ENCODE measurements at regions not wholly inside any gene's neighbourhood (a gene's known extent, or its start where the extent isn't known, plus 50 kb on each side); places are given as distances from the start of the nearest gene placed in this dataset.

DNA sequence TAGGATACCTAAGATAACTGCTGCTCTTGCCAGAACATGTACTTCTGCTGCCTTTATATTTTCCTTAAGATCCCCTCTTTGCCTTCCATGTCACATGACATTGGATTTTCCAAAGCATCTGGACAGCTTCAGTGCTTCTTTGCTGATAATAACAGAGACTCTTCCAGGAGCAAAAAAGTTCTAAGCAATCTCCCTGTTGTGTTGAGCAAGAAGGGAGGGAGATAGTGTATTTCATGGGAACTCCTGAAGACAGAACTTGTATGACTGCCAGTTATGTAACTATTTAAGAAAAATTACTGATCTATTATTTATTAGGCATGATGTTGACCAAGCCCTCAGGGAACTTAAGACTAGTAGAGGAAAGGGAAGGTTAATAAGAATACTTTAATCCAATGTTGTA is 454.7 kb downstream of the SPATA31D1 start:
- H3K27me3 ChIP-seq (ENCODE audit: insufficient read depth in 3 of 3, low read length in 2 of 3): peaks cover 0 to 3% (median 0%) of the 10 kb centered on the region in 3 donors
- H3K27ac ChIP-seq: no peak overlapping the region
- peaks cover 11% of the 10 kb centered on the region for H3K9me3 ChIP-seq
- H3K4me1 ChIP-seq: no peaks in the 10 kb centered on the region
- no peak for ATAC-seq
- H3K4me3 ChIP-seq: no peak overlapping the region
- H3K36me3 ChIP-seq (ENCODE audit: insufficient read depth in 1 of 2, low read depth in 1 of 2): no peaks in the 10 kb centered on the region
- TF ChIP-seq, protein P1, sequence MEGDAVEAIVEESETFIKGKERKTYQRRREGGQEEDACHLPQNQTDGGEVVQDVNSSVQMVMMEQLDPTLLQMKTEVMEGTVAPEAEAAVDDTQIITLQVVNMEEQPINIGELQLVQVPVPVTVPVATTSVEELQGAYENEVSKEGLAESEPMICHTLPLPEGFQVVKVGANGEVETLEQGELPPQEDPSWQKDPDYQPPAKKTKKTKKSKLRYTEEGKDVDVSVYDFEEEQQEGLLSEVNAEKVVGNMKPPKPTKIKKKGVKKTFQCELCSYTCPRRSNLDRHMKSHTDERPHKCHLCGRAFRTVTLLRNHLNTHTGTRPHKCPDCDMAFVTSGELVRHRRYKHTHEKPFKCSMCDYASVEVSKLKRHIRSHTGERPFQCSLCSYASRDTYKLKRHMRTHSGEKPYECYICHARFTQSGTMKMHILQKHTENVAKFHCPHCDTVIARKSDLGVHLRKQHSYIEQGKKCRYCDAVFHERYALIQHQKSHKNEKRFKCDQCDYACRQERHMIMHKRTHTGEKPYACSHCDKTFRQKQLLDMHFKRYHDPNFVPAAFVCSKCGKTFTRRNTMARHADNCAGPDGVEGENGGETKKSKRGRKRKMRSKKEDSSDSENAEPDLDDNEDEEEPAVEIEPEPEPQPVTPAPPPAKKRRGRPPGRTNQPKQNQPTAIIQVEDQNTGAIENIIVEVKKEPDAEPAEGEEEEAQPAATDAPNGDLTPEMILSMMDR (IDR thresholded peaks at IDR 0.05): no peak
- DNase-seq: no peak
- intact Hi-C loops (cut with DNase I): no loop called here

DNA sequence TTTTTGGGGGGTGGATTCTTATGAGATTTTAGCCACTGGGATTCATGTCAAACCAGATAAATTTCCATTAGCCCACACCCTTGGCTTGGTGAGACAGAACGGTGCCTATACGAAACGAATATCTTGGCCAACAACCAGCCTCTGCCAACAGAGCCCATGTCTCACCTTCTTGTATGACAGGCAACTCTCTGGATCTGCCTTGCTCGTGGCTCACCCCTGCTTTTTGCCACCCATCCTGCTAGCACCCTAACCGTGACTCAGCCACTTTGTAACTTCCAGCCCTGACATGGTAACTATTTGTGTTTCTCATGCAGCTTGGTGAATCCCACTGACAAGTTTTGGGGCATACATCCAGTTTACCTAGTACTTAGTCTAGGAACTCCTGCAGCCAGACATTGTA is 457.0 kb downstream of the SPATA31D1 start:
- Histone ChIP-seq H3K4me1 (no peaks in the 10 kb centered on the region), H3K27ac (no peak overlapping the region), H3K36me3 (ENCODE audit: insufficient read depth in 1 of 2, low read depth in 1 of 2) (no peaks in the 10 kb centered on the region), H3K27me3 (ENCODE audit: insufficient read depth in 3 of 3, low read length in 2 of 3) (peaks cover 0 to 3% (median 0%) of the 10 kb centered on the region in 3 donors), H3K4me3 (no peak overlapping the region), H3K9me3 (peaks cover 11% of the 10 kb centered on the region)
- TF ChIP-seq, protein P1 (IDR thresholded peaks at IDR 0.05): no peak
- intact Hi-C loops (cut with DNase I): no loop called here
- ATAC-seq (no peak), DNase-seq (no peak)
- WGBS, 3 donors: 75 to 86% (median 83%) methylated on average over 5 of the region's 5 CpGs

DNA sequence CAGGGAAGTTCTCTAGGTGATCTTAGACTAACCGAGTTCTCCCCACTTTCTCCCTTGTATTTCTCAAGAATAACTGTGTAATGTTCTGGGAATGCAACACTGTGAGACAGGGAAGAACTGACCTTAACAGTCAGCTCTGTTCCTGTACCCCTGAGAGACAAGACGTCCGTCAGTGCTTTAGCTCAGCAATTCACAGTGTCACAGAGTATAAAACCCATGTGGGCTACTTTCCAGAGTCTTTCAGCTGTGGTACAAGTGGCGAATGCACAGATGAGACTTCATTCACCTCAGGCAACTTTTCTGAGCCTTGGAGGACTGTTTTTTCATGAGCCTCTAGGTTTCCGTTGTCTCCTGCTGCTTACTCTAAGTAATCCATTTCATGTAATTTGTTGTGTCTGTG is 458.8 kb downstream of the SPATA31D1 start:
- Histone ChIP-seq H3K4me3 (no peak overlapping the region), H3K9me3 (peaks cover 11% of the 10 kb centered on the region), H3K27ac (no peak overlapping the region), H3K4me1 (no peaks in the 10 kb centered on the region), H3K27me3 (ENCODE audit: insufficient read depth in 3 of 3, low read length in 2 of 3) (peaks cover 0 to 3% (median 0%) of the 10 kb centered on the region in 3 donors), H3K36me3 (ENCODE audit: insufficient read depth in 1 of 2, low read depth in 1 of 2) (no peaks in the 10 kb centered on the region)
- ATAC-seq (no peak), DNase-seq (no peak)
- TF ChIP-seq, protein P1 (IDR thresholded peaks at IDR 0.05): no peak
- intact Hi-C loops (cut with DNase I): no loop called here
- WGBS, 3 donors: 92 to 94% (median 92%) methylated on average over 5 of the region's 5 CpGs

DNA sequence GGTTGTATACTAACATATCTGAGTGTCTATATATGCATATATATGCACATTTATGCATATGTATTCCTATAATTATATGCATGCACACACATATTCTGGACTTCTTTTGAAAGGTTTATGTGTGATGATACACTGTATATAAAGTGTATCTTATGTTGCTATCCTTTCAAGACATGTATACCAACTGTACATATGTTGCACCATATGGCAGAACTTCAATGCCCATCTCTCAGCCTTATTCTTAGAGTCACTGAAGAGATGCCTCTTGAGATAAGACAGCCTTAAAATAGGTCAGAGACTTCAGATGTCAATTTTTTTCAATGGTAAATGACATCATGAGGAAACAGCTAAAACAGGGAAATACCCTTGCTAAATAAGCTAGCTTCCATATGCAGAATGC is 461.4 kb downstream of the SPATA31D1 start:
- ATAC-seq (no peak), DNase-seq (no peak)
- Histone ChIP-seq H3K36me3 (ENCODE audit: insufficient read depth in 1 of 2, low read depth in 1 of 2) (no peaks in the 10 kb centered on the region), H3K27ac (no peak overlapping the region), H3K27me3 (ENCODE audit: insufficient read depth in 3 of 3, low read length in 2 of 3) (peaks cover 0 to 3% (median 0%) of the 10 kb centered on the region in 3 donors), H3K4me3 (no peak overlapping the region), H3K4me1 (no peaks in the 10 kb centered on the region), H3K9me3 (peaks cover 11% of the 10 kb centered on the region)
- intact Hi-C loops (cut with DNase I): no loop called here
- TF ChIP-seq, protein P1 (IDR thresholded peaks at IDR 0.05): no peak

DNA sequence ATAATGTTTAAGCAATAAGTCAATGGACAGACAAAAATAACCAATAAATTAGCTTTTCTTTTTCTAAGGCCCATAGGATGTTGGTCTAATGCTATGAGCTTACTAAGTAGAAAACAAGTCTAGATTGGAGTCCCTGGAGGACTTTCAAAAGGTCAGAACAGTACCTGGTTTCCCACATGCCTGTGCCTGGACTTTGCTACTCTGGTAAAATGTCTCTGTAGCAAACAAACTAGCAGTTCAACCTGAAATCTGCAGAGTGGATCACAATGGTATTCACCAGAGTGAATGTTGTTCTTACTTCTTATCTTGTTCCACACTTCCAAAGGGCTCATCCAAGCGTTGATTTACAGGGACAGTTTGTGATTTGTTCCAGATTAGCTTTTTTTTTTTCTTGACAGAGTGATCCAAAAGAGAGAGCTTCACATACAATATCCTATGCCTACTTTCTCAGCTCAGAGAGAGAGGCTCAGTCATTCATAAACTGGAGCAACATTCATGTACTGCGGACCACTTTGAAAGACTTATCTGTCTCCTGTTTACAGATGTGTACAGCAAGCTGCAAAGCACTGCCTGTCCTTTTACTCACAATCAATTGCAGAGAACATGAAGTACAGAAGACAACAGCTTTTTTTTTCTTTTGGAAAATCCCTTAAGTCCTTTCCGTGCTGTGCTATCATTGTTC is 466.1 kb downstream of the SPATA31D1 start:
- Histone ChIP-seq H3K4me3 (no peak overlapping the region), H3K4me1 (no peaks in the 10 kb centered on the region), H3K27ac (no peak overlapping the region), H3K9me3 (no peaks in the 10 kb centered on the region), H3K27me3 (ENCODE audit: insufficient read depth in 3 of 3, low read length in 2 of 3) (no peaks in the 10 kb centered on the region), H3K36me3 (ENCODE audit: insufficient read depth in 1 of 2, low read depth in 1 of 2) (no peaks in the 10 kb centered on the region)
- TF ChIP-seq, protein P1 (IDR thresholded peaks at IDR 0.05): no peak
- intact Hi-C loops (cut with DNase I): no loop called here
- DNase-seq: no peak
- no peak for ATAC-seq
- WGBS, 3 donors: 66 to 79% (median 71%) methylated on average over 3 of the region's 3 CpGs

Measured in psoas muscle (tissue), 7 donors.